GM19397 (cell line): ENCODE measurements at regions not wholly inside any gene's neighbourhood (a gene's known extent, or its start where the extent isn't known, plus 50 kb on each side); places are given as distances from the start of the nearest gene placed in this dataset.
"Not testable (repeated sequence)": the region's sequence is repeated elsewhere in the genome, so short reads cannot be mapped to it uniquely, and the experiment has no call there.

Source experiments
- ATAC-seq: cut with Tn5 transposase; IDR thresholded peaks from one replicate; pipeline ENCODE4 v1.9.1; 2021; ENCODE audit warnings: mild to moderate bottlenecking, moderate library complexity; ENCODE audit not compliant: unreplicated experiment

- ATAC-seq, result no peak
Measured at GRCh38 chr2:194603429-194603828, 1053.6 kb upstream of the SLC39A10 start.

GRCh38 chr2:194602750-194603149, 1054.3 kb upstream of the SLC39A10 start:
- ATAC-seq, result no peak

GRCh38 chr2:194591192-194591591, 1065.8 kb upstream of the SLC39A10 start:
- no peak for ATAC-seq

GRCh38 chr2:194587739-194588270, 1069.2 kb upstream of the SLC39A10 start:
- no peak for ATAC-seq

DNA sequence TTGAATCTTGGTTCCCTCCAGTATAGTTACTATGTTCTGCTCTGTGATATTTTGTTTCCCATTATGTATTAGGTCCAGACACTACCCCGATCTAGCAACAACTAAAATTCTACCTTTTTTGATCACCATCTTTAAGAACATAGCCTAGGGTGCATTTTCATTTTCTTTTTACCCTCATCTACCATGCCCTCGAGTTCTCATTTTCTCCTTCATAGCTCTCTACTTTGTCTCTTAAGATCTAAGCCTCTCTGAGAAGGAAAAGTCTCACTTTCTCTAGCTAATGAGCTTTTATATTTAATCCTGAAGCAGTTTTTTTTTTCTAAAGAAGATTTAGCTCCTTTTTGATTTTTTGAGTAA, 1089.4 kb upstream of the SLC39A10 start:
- peak; percentile 48 for ATAC-seq

- peak; percentile 85 for ATAC-seq
Measured at GRCh38 chr2:194566907-194567660, 1089.9 kb upstream of the SLC39A10 start.

DNA sequence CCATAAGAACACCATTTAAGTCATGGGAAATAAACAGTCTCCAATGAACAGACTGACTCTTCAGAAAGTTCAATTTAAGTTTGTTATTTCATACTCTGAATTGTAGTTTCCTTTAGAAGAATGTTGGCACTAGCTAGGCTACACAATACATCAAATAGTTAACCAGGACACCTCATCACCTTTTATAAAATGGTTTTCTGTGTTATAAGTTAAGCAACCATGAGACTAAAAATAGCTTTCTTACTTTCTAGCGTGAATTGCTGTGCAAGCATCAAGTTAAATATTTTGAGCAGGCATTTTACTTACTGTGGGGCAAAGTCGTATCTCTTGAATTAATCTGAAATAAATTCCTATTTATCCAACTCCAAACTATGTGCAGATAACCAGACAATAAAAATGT, 1092.6 kb upstream of the SLC39A10 start:
- ATAC-seq, result no peak

DNA sequence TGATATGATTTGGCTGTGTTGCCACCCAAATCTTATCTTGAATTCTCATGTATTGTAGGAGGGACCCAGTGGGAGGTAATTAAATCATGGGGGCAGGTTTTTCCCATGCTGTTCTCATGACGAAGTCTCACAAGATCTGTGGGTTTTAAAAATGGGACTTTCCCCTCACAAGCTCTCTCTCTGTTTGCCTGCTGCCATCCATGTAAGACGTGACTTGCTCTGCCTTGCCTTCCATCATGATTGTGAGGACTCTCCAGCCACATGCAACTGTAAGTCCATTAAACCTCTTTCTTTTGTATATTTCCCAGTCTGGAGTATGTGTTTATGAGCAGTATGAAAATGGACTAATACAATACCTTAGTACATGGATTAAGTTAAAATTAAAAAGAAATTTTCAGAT, 1094.7 kb upstream of the SLC39A10 start:
- ATAC-seq, result no peak

DNA sequence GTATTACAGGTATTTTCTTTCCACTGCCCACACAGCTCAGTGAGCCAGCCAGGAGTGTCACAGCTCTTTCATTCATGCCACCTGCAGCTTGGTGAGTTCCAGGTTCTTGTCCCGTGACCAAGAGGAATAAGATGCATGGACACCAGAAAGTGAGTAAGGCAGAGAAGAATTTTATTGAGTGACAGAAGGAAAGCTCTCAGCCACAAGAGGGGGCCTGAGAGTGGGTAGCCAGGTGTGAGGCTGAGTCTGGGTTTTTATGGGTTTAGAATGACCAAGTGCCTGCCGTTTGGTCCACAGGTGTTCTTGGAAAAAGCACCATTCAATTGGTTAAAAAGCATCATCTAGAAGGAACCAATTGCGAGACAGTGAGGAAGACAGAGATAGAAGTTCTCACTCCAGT, 1097.1 kb upstream of the SLC39A10 start:
- ATAC-seq, result no peak

- no peak for ATAC-seq
Measured at GRCh38 chr2:194559523-194559922, 1097.5 kb upstream of the SLC39A10 start.

GRCh38 chr2:194557993-194558392, 1099.0 kb upstream of the SLC39A10 start:
- ATAC-seq, result no peak

GRCh38 chr2:194556629-194557028, 1100.4 kb upstream of the SLC39A10 start:
- no peak for ATAC-seq

GRCh38 chr2:194553980-194554379, 1103.0 kb upstream of the SLC39A10 start:
- no peak for ATAC-seq

- ATAC-seq, result no peak
Measured at GRCh38 chr2:194550702-194551101, 1106.3 kb upstream of the SLC39A10 start.

DNA sequence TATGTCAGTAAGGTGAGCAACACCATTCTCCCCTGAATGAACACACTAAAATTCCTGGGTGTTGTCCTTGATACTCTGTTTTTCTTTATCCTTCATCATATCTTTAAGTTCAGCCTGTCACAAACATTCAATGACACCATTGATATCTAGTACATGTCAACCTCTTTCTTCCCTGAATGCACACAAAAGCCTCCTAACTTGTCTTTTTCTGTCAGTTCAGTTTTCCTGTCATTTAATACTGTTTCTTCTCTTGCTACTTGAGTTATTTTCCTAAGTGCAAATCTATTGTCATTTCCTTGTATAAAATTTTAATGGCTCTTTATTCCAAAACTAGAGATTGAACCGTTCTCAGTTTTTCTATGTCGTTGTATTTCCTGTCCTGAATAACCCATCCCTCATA, 1107.6 kb upstream of the SLC39A10 start:
- ATAC-seq, result no peak

GRCh38 chr2:194545978-194546377, 1111.0 kb upstream of the SLC39A10 start:
- ATAC-seq, result no peak

GRCh38 chr2:194539425-194539824, 1117.6 kb upstream of the SLC39A10 start:
- ATAC-seq, result no peak

GRCh38 chr2:194526121-194526520, 1130.9 kb upstream of the SLC39A10 start:
- no peak for ATAC-seq

GRCh38 chr2:194514281-194514680, 1142.7 kb upstream of the SLC39A10 start:
- ATAC-seq, result no peak

DNA sequence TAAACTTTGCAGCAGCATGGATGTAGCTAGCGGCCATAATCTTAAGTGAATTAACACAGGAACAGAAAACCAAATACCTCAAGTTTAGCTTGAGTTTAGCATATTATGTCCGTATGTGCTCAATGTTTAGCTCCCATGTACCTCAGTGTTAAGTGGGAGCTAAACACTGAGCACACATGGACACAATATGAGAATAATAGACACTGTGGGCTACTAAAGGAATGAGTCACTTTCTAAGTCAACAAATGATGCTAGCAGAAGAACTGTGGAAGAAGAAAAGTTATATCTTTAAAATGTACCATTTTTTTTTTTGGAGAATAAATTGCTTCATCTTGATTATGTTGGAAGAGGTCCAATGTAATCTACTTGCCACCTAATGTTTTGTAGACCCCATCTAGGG, 1146.0 kb upstream of the SLC39A10 start:
- not testable (repeated sequence) for ATAC-seq

- ATAC-seq, result not testable (repeated sequence)
Measured at GRCh38 chr2:194504876-194505275, 1152.2 kb upstream of the SLC39A10 start.

DNA sequence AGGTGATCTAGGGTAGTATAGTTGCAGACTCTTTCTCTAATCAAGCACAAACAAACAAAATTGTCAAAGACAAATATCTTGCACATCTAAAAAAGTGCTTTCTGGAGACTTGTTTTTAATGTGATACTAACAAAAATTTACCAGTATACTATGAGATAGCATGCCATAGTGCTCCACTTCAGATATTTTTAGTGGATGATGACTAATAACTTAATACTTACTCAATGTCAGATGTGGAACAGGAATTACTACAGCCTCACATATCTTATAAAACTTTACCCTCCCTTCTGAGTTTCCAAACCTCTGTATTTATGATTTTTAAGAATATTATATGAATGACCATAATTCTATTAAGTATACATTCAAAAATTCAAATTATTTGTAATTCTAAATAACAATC, 1162.0 kb upstream of the SLC39A10 start:
- no peak for ATAC-seq

- no peak for ATAC-seq
Measured at GRCh38 chr2:194494401-194494800, 1162.6 kb upstream of the SLC39A10 start.
